GM12892 (cell line): ENCODE measurements at regions not wholly inside any gene's neighbourhood (a gene's known extent, or its start where the extent isn't known, plus 50 kb on each side); places are given as distances from the start of the nearest gene placed in this dataset.

Experiments used
- POLR2AphosphoS5 ChIP-seq: IDR thresholded peaks from 2 replicates; pipeline ENCODE4 v1.6.1; 2011; ENCODE audit warnings: low read depth, low read length, control low read depth
- TAF1 ChIP-seq: IDR thresholded peaks from 2 replicates; pipeline ENCODE4 v1.6.1; 2011; ENCODE audit warnings: low read depth, mild to moderate bottlenecking, control low read depth, low read length, borderline replicate concordance

DNA sequence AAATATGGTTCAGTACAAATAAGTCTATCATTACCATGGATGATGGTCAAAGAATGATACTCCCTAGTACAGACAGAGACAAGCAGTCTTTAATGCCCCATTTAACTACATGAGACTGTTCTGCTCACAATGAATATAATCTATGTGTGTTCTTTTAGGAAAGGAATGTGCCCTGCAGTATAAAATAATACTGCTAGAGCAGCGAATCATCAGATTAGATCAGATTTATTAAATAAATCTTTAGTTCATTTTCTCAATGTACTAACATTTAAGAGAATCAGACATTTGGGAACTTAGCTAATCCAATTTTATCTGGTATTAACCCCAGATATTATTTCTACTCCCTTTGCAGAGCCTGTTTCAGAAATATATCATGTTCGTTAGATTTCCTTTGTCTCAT is 272.0 kb upstream of the GCFC2 start:
- TF ChIP-seq TAF1 = no peak
- TF ChIP-seq POLR2AphosphoS5 = no peak
